HEK293 (cell line): ENCODE measurements at regions not wholly inside any gene's neighbourhood (a gene's known extent, or its start where the extent isn't known, plus 50 kb on each side); places are given as distances from the start of the nearest gene placed in this dataset.
A peak's percentile ranks its signal among the peaks of the same experiment; 100 is the strongest.

ENCODE experiments used
- CTCF ChIA-PET: fragments of 350-600 bp; formaldehyde crosslinking; extraction: SDS; loops from one replicate; lab custom pipeline; 2021; ENCODE audit warnings: antibody characterized with exemption; lab: Yijun Ruan, JAX
- POLR2A ChIA-PET: fragments of 300-600 bp; formaldehyde crosslinking; extraction: SDS; loops from one replicate; lab custom pipeline; 2020; ENCODE audit warnings: antibody characterized with exemption, inconsistent platforms; lab: Yijun Ruan, JAX
- H3K27ac ChIP-seq: fragments of 200-500 bp; sonication (Bioruptor generic); 2 replicates; pipeline ENCODE4 v1.5.1; 2014; ENCODE audit warnings: low read depth, low read length, control low read depth, inconsistent platforms; ENCODE audit errors: extremely low read depth
- H3K36me3 ChIP-seq, 2 experiments: fragments of 200-500 bp in 1 of 2; sonication (Bioruptor generic) in 1 of 2; 1 replicate in 1 of 2; 2 replicates in 1 of 2; pipeline ENCODE4 v1.5.1; 2014 to 2017; ENCODE audit warnings: inconsistent platforms in 2 of 2, low read length in 2 of 2; ENCODE audit not compliant: control insufficient read depth in 2 of 2, insufficient read depth in 1 of 2
- H3K4me1 ChIP-seq: fragments of 200-500 bp; sonication (Bioruptor generic); 2 replicates; pipeline ENCODE4 v1.5.1; 2014; ENCODE audit warnings: mild to moderate bottlenecking, low read length, inconsistent platforms; ENCODE audit not compliant: control insufficient read depth, insufficient read depth
- H3K4me3 ChIP-seq: 2 replicates; pipeline ENCODE4 v1.5.1; 2011; ENCODE audit warnings: low read depth, mild to moderate bottlenecking, control low read depth, low read length, moderate library complexity
- H3K9me3 ChIP-seq: fragments of 200-500 bp; sonication (Bioruptor generic); 2 replicates; pipeline ENCODE4 v1.5.1; 2014; ENCODE audit warnings: low read depth, low read length, inconsistent platforms; ENCODE audit not compliant: control insufficient read depth, insufficient read depth
- FEZF1 ChIP-seq: fragments of 450-650 bp; formaldehyde crosslinking; IDR thresholded peaks from 2 replicates; pipeline ENCODE4 v1.5.1; 2016; ENCODE audit warnings: missing biosample characterization, missing genetic modification characterization
- GLIS1 ChIP-seq: fragments of 450-650 bp; formaldehyde crosslinking; IDR thresholded peaks from 2 replicates; pipeline ENCODE4 v1.5.1; 2016; ENCODE audit warnings: missing biosample characterization, missing genetic modification characterization
- HOXC10 ChIP-seq: sonication (generic); formaldehyde crosslinking; IDR thresholded peaks from 2 replicates; pipeline ENCODE4 v1.8.1; 2023; ENCODE audit warnings: mild to moderate bottlenecking, missing genetic modification reagents
- IKZF3 ChIP-seq: fragments of 450-650 bp; IDR thresholded peaks from 2 replicates; pipeline ENCODE4 v1.5.0; 2018; ENCODE audit warnings: missing biosample characterization, mild to moderate bottlenecking, missing genetic modification characterization, moderate library complexity
- KLF10 ChIP-seq: fragments of 450-650 bp; IDR thresholded peaks from 2 replicates; pipeline ENCODE4 v1.5.1; 2018; ENCODE audit warnings: missing biosample characterization, mild to moderate bottlenecking, missing genetic modification characterization
- SP3 ChIP-seq: fragments of 450-650 bp; formaldehyde crosslinking; IDR thresholded peaks from 2 replicates; pipeline ENCODE4 v1.5.1; 2016; ENCODE audit warnings: missing biosample characterization, missing genetic modification characterization
- TCF7L2 ChIP-seq: IDR thresholded peaks from 2 replicates; pipeline ENCODE4 v1.6.1; 2011; ENCODE audit warnings: low read depth, mild to moderate bottlenecking, inconsistent platforms, low read length, moderate library complexity, borderline replicate concordance
- TSHZ1 ChIP-seq: fragments of 450-650 bp; formaldehyde crosslinking; IDR thresholded peaks from 2 replicates; pipeline ENCODE4 v1.5.1; 2016; ENCODE audit warnings: missing biosample characterization, missing genetic modification characterization, borderline replicate concordance
- ZBTB26 ChIP-seq: fragments of 450-650 bp; formaldehyde crosslinking; optimal IDR thresholded peaks from 2 replicates; pipeline ENCODE3; 2016; ENCODE audit warnings: missing biosample characterization, mild to moderate bottlenecking, missing genetic modification characterization
- ZBTB8A ChIP-seq: fragments of 450-650 bp; formaldehyde crosslinking; IDR thresholded peaks from 2 replicates; pipeline ENCODE4 v1.5.1; 2016; ENCODE audit warnings: missing biosample characterization, missing genetic modification characterization
- ZEB2 ChIP-seq: fragments of 450-650 bp; formaldehyde crosslinking; IDR thresholded peaks from 2 replicates; pipeline ENCODE4 v1.5.1; 2016; ENCODE audit warnings: missing biosample characterization, missing genetic modification characterization
- ZFP3 ChIP-seq: fragments of 450-650 bp; formaldehyde crosslinking; IDR thresholded peaks from 2 replicates; pipeline ENCODE4 v1.5.1; 2016; ENCODE audit warnings: low read depth, missing biosample characterization, missing genetic modification characterization
- ZNF2 ChIP-seq: fragments of 450-650 bp; formaldehyde crosslinking; IDR thresholded peaks from 2 replicates; pipeline ENCODE4 v1.5.1; 2016; ENCODE audit warnings: missing biosample characterization, missing genetic modification characterization
- ZNF26 ChIP-seq: fragments of 450-650 bp; formaldehyde crosslinking; IDR thresholded peaks from 2 replicates; pipeline ENCODE4 v1.5.1; 2016; ENCODE audit warnings: missing biosample characterization, missing genetic modification characterization
- ZNF366 ChIP-seq: fragments of 450-650 bp; formaldehyde crosslinking; conservative IDR thresholded peaks from 2 replicates; pipeline ENCODE4 v1.5.1; 2016; ENCODE audit warnings: missing biosample characterization, missing genetic modification characterization
- ZNF394 ChIP-seq: fragments of 450-650 bp; formaldehyde crosslinking; IDR thresholded peaks from 2 replicates; pipeline ENCODE4 v1.5.1; 2016; ENCODE audit warnings: missing biosample characterization, missing genetic modification characterization, mild to moderate bottlenecking, moderate library complexity, borderline replicate concordance
- ZNF449 ChIP-seq: fragments of 450-650 bp; formaldehyde crosslinking; IDR thresholded peaks from 2 replicates; pipeline ENCODE4 v1.5.1; 2017; ENCODE audit warnings: missing biosample characterization, mild to moderate bottlenecking, missing genetic modification characterization, moderate library complexity
- ZNF510 ChIP-seq: fragments of 450-650 bp; formaldehyde crosslinking; IDR thresholded peaks from 2 replicates; pipeline ENCODE4 v1.5.1; 2018; ENCODE audit warnings: mild to moderate bottlenecking, missing genetic modification characterization, missing biosample characterization; ENCODE audit not compliant: insufficient replicate concordance
- ZNF629 ChIP-seq: fragments of 450-650 bp; formaldehyde crosslinking; IDR thresholded peaks from 2 replicates; pipeline ENCODE4 v1.5.1; 2017; ENCODE audit warnings: missing biosample characterization, missing genetic modification characterization
- ZNF645 ChIP-seq: fragments of 450-650 bp; formaldehyde crosslinking; IDR thresholded peaks from 2 replicates; pipeline ENCODE4; 2016; ENCODE audit warnings: missing biosample characterization, missing genetic modification characterization
- ZNF654 ChIP-seq: fragments of 450-650 bp; formaldehyde crosslinking; IDR thresholded peaks from 2 replicates; pipeline ENCODE4 v1.5.1; 2016; ENCODE audit warnings: low read depth, missing biosample characterization, missing genetic modification characterization
- ZNF664 ChIP-seq: fragments of 450-650 bp; formaldehyde crosslinking; IDR thresholded peaks from 2 replicates; pipeline ENCODE4 v1.5.1; 2016; ENCODE audit warnings: missing biosample characterization, missing genetic modification characterization
- ZNF776 ChIP-seq: fragments of 450-650 bp; formaldehyde crosslinking; IDR thresholded peaks from 2 replicates; pipeline ENCODE4 v1.5.0; 2017; ENCODE audit warnings: missing biosample characterization, missing genetic modification characterization, borderline replicate concordance
- ZSCAN18 ChIP-seq: fragments of 450-650 bp; formaldehyde crosslinking; IDR thresholded peaks from 2 replicates; pipeline ENCODE4 v1.5.1; 2016; ENCODE audit warnings: missing biosample characterization, missing genetic modification characterization

- TF ChIP-seq ZBTB26 (no peak), ZEB2 (peak; percentile 88), IKZF3 (tag by site-specific recombination) (peak; percentile 49; the same call in 1 of the 2 replicates), ZNF510 (no peak), ZNF449 (tag by site-specific recombination) (no peak), ZNF645 (tag by site-specific recombination) (peak; percentile 88; the same call in 1 of the 2 replicates), GLIS1 (tag by site-specific recombination) (no peak; the same call in 1 of the 2 replicates), ZNF394 (tag by site-specific recombination) (peak; percentile 56; the same call in 1 of the 2 replicates), ZFP3 (tag by site-specific recombination) (no peak), FEZF1 (tag by site-specific recombination) (peak; percentile 57), ZBTB8A (tag by site-specific recombination) (peak; percentile 45), TSHZ1 (tag by site-specific recombination) (peak; percentile 80; the same call in 1 of the 2 replicates), KLF10 (tag by site-specific recombination) (peak; percentile 47; the same call in 1 of the 2 replicates), ZNF629 (tag by site-specific recombination) (peak; percentile 62; the same call in 1 of the 2 replicates), TCF7L2 (peak; percentile 79), ZNF366 (tag by site-specific recombination) (peak; percentile 57; the same call in 1 of the 2 replicates), ZNF776 (no peak)
- TF ChIP-seq, all 188 proteins: peak for 32
Measured at GRCh38 chr1:90834886-90835660, 118.0 kb upstream of the BARHL2 start (continued).

- ChIA-PET POLR2A (no interaction called here), CTCF (no interaction called here)
- Histone ChIP-seq H3K4me3 (no peak overlapping the region), H3K36me3 (peaks cover 0 to 6% of the 10 kb centered on the region in 2 experiments; a peak in 1 of 3 replicates), H3K4me1 (peaks cover 13% of the 10 kb centered on the region), H3K27ac (no peak overlapping the region), H3K9me3 (no peaks in the 10 kb centered on the region)
- no peak for TF ChIP-seq ZSCAN18 (tag by site-specific recombination)
- no peak for TF ChIP-seq ZNF664 (tag by site-specific recombination)
- TF ChIP-seq HOXC10 (CRISPR knock-in tag): no peak
- no peak for TF ChIP-seq SP3 (tag by site-specific recombination)
- no peak for TF ChIP-seq ZNF654 (tag by site-specific recombination)
- no peak for TF ChIP-seq ZNF510
- no peak for TF ChIP-seq ZNF2
- TF ChIP-seq ZNF26 (tag by site-specific recombination): no peak
Measured at GRCh38 chr1:90834354-90834885, 117.3 kb upstream of the BARHL2 start.
